GM12878 (cell line): ENCODE measurements at regions not wholly inside any gene's neighbourhood (a gene's known extent, or its start where the extent isn't known, plus 50 kb on each side); places are given as distances from the start of the nearest gene placed in this dataset.

Experiments
- ATAC-seq: fragments of 200-7000 bp; cut with Tn5 transposase; 3 replicates; pipeline ENCODE4 v1.9.1; 2020; ENCODE audit warnings: mild to moderate bottlenecking, moderate library complexity
- BruUV-seq: library from RNA; stranded (reverse); fragments of 400-500 nt; replicated peaks from 2 replicates; lab custom pipeline; 2021; lab: Mats Ljungman, UMichigan
- CTCF ChIA-PET: fragments of 300-600 bp; sonication (Branson Sonifier 250); formaldehyde crosslinking; extraction: SDS; loops from one replicate; lab custom pipeline; 2021; ENCODE audit warnings: inconsistent platforms; lab: Yijun Ruan, JAX
- POLR2A ChIA-PET: fragments of 350-600 bp; formaldehyde crosslinking; extraction: SDS; loops from one replicate; lab custom pipeline; 2021; ENCODE audit warnings: inconsistent platforms; lab: Charles Lee
- RAD21 ChIA-PET: fragments of 300-600 bp; sonication (Branson Sonifier 250); formaldehyde crosslinking; loops from one replicate; lab custom pipeline; 2023; ENCODE audit warnings: antibody characterized with exemption; ENCODE audit not compliant: unreplicated experiment; lab: Charles Lee
- SMC1A ChIA-PET: fragments of 300-600 bp; sonication (Branson Sonifier 250); formaldehyde crosslinking; loops from one replicate; lab custom pipeline; 2023; ENCODE audit not compliant: unreplicated experiment, uncharacterized antibody; lab: Charles Lee
- DNase-seq: peaks from one replicate; pipeline ENCODE4 v3.0.0-alpha.2; 2011; ENCODE audit warnings: low read depth, low spot score
- FAIRE-seq: peaks from 3 replicates; lab custom pipeline; 2011; peaks lifted over from hg19 to GRCh38; lab: Jason Lieb, UNC
- H2AFZ ChIP-seq: 2 replicates; pipeline ENCODE4 v1.6.0; 2011; ENCODE audit warnings: low read depth, low read length, control low read depth; ENCODE audit not compliant: control insufficient read depth
- H3K27ac ChIP-seq: 2 replicates; pipeline ENCODE4 v1.5.1; 2011; ENCODE audit warnings: control low read depth; ENCODE audit not compliant: control insufficient read depth, insufficient read depth
- H3K27me3 ChIP-seq, 2 experiments: replicated peaks in 1 of 2; 2 replicates each; pipeline versions ENCODE4 v1.6.0 to v1.6.1; 2011; ENCODE audit warnings: low read length in 1 of 2; ENCODE audit not compliant: control insufficient read depth in 2 of 2, insufficient read depth in 2 of 2
- H3K36me3 ChIP-seq, 2 experiments: 2 replicates each; pipeline ENCODE4 v1.5.1; 2011; ENCODE audit warnings: low read length in 1 of 2; ENCODE audit not compliant: control insufficient read depth in 2 of 2, insufficient read depth in 2 of 2
- H3K4me1 ChIP-seq: 2 replicates; pipeline ENCODE4 v1.6.1; 2011; ENCODE audit warnings: mild to moderate bottlenecking, low read length, moderate library complexity, mixed read lengths; ENCODE audit not compliant: control insufficient read depth, insufficient read depth
- H3K4me2 ChIP-seq: 2 replicates; pipeline ENCODE4 v1.6.0; 2011; ENCODE audit warnings: control low read depth; ENCODE audit not compliant: control insufficient read depth, insufficient read depth
- H3K4me3 ChIP-seq: fragments of 200-600 bp; sonication (generic); 2 replicates; pipeline ENCODE4 v1.5.1; 2016
- H3K79me2 ChIP-seq: 2 replicates; pipeline ENCODE4 v1.6.0; 2011; ENCODE audit warnings: low read length; ENCODE audit not compliant: control insufficient read depth, insufficient read depth
- H3K9ac ChIP-seq: 2 replicates; pipeline ENCODE4 v1.8.0; 2011; ENCODE audit warnings: low read length, control low read depth, mixed read lengths; ENCODE audit not compliant: control insufficient read depth, insufficient read depth
- H3K9me3 ChIP-seq: replicated peaks from 3 replicates; pipeline ENCODE4 v1.5.1; 2011; ENCODE audit warnings: mild to moderate bottlenecking, low read length; ENCODE audit not compliant: control insufficient read depth, insufficient read depth
- H4K20me1 ChIP-seq: 2 replicates; pipeline ENCODE4 v1.6.0; 2011; ENCODE audit not compliant: control insufficient read depth, insufficient read depth
- ATF7 ChIP-seq: fragments of 450-650 bp; IDR thresholded peaks from 2 replicates; pipeline ENCODE4 v1.6.1; 2016; ENCODE audit warnings: low read depth, mild to moderate bottlenecking
- IKZF1 ChIP-seq: fragments of 450-650 bp; conservative IDR thresholded peaks from 2 replicates; pipeline ENCODE4 v1.6.1; 2017; ENCODE audit warnings: antibody characterized with exemption, mild to moderate bottlenecking
- LARP7 ChIP-seq: fragments of 450-650 bp; IDR thresholded peaks from 2 replicates; pipeline ENCODE4 v1.6.1; 2017; ENCODE audit warnings: mild to moderate bottlenecking
- MEF2A ChIP-seq: IDR thresholded peaks from 2 replicates; pipeline ENCODE4 v1.6.1; 2011; ENCODE audit warnings: low read depth, mild to moderate bottlenecking, low read length, moderate library complexity; ENCODE audit not compliant: insufficient read depth
- MLLT1 ChIP-seq: fragments of 450-650 bp; IDR thresholded peaks from 2 replicates; pipeline ENCODE4 v1.6.1; 2016; ENCODE audit warnings: mild to moderate bottlenecking
- RCOR1 ChIP-seq: conservative IDR thresholded peaks from 2 replicates; pipeline ENCODE4 v1.6.1; 2012; ENCODE audit warnings: low read depth, low read length, improper control_type of control experiment
- WGBS: methylation state at CpG from one replicate; pipeline ENCODE4 v1.1.6; 2016; ENCODE audit warnings: low lambda C conversion rate; ENCODE audit not compliant: insufficient replicate concordance, insufficient coverage; ENCODE audit errors: missing lambda C conversion rate; 5-methylcytosine and 5-hydroxymethylcytosine counted together
- in situ Hi-C: fragments of 300-500 bp; cut with MboI; formaldehyde crosslinking; loops from 9 replicates; pipeline ENCODE4 v1.14.3; 2018; ENCODE audit warnings: mixed read lengths
- intact Hi-C: fragments of 100-400 bp; cut with micrococcal nuclease; formaldehyde crosslinking; loops from one replicate; pipeline ENCODE4 v1.14.2; 2022; ENCODE audit not compliant: unreplicated experiment
- TF ChIP-seq, protein P1 (sequence below): IDR thresholded peaks from 2 replicates; pipeline ENCODE4 v1.6.1; 2012; ENCODE audit warnings: low read length, inconsistent platforms

- TF ChIP-seq RCOR1: no peak
- TF ChIP-seq MEF2A: no peak
- TF ChIP-seq, protein P1, sequence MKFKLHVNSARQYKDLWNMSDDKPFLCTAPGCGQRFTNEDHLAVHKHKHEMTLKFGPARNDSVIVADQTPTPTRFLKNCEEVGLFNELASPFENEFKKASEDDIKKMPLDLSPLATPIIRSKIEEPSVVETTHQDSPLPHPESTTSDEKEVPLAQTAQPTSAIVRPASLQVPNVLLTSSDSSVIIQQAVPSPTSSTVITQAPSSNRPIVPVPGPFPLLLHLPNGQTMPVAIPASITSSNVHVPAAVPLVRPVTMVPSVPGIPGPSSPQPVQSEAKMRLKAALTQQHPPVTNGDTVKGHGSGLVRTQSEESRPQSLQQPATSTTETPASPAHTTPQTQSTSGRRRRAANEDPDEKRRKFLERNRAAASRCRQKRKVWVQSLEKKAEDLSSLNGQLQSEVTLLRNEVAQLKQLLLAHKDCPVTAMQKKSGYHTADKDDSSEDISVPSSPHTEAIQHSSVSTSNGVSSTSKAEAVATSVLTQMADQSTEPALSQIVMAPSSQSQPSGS: no peak
- TF ChIP-seq IKZF1: no peak
These were observed 1191.1 kb downstream of the SORCS1 start (continued) for GRCh38 chr10:105973360-105973759.

DNA sequence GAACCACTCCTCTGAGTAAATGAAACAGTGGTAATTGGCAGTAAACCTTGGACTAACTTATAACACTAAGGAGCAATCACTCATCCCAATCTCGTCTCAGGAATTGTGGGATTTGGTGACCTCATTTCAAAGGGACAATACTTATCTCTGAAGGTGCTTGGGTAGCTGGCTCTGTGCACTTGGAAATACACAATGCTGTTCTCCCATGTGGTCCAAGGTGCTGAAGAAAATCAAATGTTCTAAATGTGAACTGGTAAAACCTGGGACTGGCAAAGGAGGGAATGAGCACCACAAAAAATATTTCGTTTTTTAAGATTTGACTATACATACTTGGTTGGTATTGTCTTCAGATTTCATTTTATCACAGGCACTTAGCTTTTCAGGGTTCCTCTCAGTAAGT lies 1193.0 kb downstream of the SORCS1 start:
- H2AFZ ChIP-seq: no peak overlapping the region
- H3K36me3 ChIP-seq: no peaks in the 10 kb centered on the region
- ChIA-PET SMC1A (interaction anchor here (0.9 to 2.1 kb wide), 7 partner anchors 8 to 129 kb away, joined by 3 to 10 read pairs (median 4); no protein-coding TSS in a partner anchor), CTCF (interaction anchor here (1.7 to 6.6 kb wide), 2 partner anchors 18 to 39 kb away, joined by 4 to 111 read pairs; no protein-coding TSS in a partner anchor), RAD21 (no interaction called here), POLR2A (no interaction called here)
- H3K9me3 ChIP-seq: no peaks in the 10 kb centered on the region
- no peak overlapping the region for H3K4me2 ChIP-seq
- DNase-seq (no peak), FAIRE-seq (no peak), ATAC-seq (no peak)
- H3K4me1 ChIP-seq: no peaks in the 10 kb centered on the region
- TF ChIP-seq ATF7 (no peak), MLLT1 (no peak), RCOR1 (no peak), LARP7 (no peak)
- H3K4me3 ChIP-seq: no peak overlapping the region
- H3K79me2 ChIP-seq: no peaks in the 10 kb centered on the region
- H3K27ac ChIP-seq: no peak overlapping the region
- no peaks in the 10 kb centered on the region for H3K27me3 ChIP-seq
- BruUV-seq: no TSS peak
- intact Hi-C loops (loop anchor here (5.0 kb wide), 1 partner anchor 174 kb away; no protein-coding TSS in a partner anchor), in situ Hi-C loops (no loop called here)
- H3K9ac ChIP-seq: no peak overlapping the region
- no peaks in the 10 kb centered on the region for H4K20me1 ChIP-seq
- WGBS: 0% methylated on average over 2 of the region's 2 CpGs
